Skeletal muscle tissue (tissue), 3 donors: ENCODE measurements at regions not wholly inside any gene's neighbourhood (a gene's known extent, or its start where the extent isn't known, plus 50 kb on each side); places are given as distances from the start of the nearest gene placed in this dataset.

ENCODE experiments used
- H3K27ac ChIP-seq: one replicate; pipeline ENCODE4 v1.7.0; 2013; ENCODE audit warnings: mild to moderate bottlenecking, low read depth, low read length, inconsistent platforms
- H3K27me3 ChIP-seq, 3 donors: one replicate each; pipeline ENCODE4 v1.7.0; 2013; ENCODE audit warnings: low read length in 3 of 3; ENCODE audit not compliant: control insufficient read depth in 3 of 3, insufficient read depth in 3 of 3
- H3K36me3 ChIP-seq, 3 donors: one replicate each; pipeline ENCODE4 v1.7.0; 2013; ENCODE audit warnings: low read length in 3 of 3; ENCODE audit not compliant: control insufficient read depth in 3 of 3, insufficient read depth in 3 of 3
- H3K4me1 ChIP-seq, 3 donors: one replicate each; pipeline ENCODE4 v1.7.0; 2013; ENCODE audit warnings: low read length in 3 of 3, mild to moderate bottlenecking in 3 of 3; ENCODE audit not compliant: control insufficient read depth in 3 of 3, insufficient read depth in 3 of 3
- H3K4me3 ChIP-seq, 3 donors: one replicate each; pipeline ENCODE4 v1.7.0; 2013; ENCODE audit warnings: low read length in 3 of 3
- H3K9ac ChIP-seq, 3 donors: one replicate each; pipeline ENCODE4 v1.7.0; 2013; ENCODE audit warnings: low read length in 3 of 3, mild to moderate bottlenecking in 3 of 3, moderate library complexity in 2 of 3, low read depth in 1 of 3
- H3K9me3 ChIP-seq, 3 donors: one replicate each; pipeline ENCODE4 v1.7.0; 2013; ENCODE audit warnings: low read length in 3 of 3; ENCODE audit not compliant: control insufficient read depth in 3 of 3
- donor health status: Osteomylitis.

DNA sequence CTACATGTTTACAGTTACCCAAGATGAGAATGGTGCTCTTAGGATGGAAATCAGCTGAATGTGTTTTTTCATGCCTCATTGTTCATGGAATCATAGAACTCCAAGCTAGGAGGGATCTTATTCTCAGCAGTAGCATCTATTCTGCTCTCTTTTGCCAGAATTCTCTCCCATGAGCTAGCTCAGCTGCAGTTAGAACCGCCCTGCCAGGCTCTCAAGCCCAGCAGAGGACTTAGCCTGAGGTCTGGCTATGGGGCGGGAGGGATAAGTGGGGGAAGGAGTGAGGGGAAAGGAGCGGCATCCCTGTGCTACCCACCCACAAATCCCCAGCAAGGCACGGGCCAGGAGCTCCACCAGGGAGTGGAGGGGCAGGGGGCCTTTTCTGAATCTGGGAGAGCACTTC, 120.7 kb upstream of the PLXNA4 start:
- Histone ChIP-seq H3K9me3 (no peaks in the 10 kb centered on the region), H3K27me3 (peaks cover 0 to 3% (median 0%) of the 10 kb centered on the region in 3 donors), H3K27ac (no peak overlapping the region), H3K36me3 (no peaks in the 10 kb centered on the region), H3K9ac (no peak overlapping the region), H3K4me1 (no peaks in the 10 kb centered on the region), H3K4me3 (no peak overlapping the region)

DNA sequence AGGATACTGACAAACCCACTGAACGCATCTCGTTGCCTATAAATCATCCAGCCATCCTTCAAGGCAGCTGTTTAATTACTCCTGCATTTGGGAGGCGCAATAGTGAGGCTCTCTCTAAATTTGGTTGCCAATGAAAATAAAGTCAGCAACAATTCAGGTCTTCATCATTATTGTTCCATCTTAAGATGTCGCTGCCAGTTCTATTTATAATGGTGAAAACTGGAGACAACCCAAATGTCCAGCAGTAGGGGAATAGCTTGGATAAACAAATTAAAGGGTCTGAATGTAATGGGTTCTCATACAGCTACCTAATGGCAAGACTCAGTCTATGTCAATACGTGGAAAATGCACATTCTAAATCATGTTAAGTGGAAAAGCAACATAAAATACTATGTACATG, 120.1 kb upstream of the PLXNA4 start:
- H3K9me3 ChIP-seq: no peaks in the 10 kb centered on the region
- no peaks in the 10 kb centered on the region for H3K4me1 ChIP-seq
- no peak overlapping the region for H3K4me3 ChIP-seq
- peaks cover 0 to 3% (median 0%) of the 10 kb centered on the region in 3 donors for H3K27me3 ChIP-seq
- H3K36me3 ChIP-seq: no peaks in the 10 kb centered on the region
- H3K27ac ChIP-seq: no peak overlapping the region
- H3K9ac ChIP-seq: no peak overlapping the region

DNA sequence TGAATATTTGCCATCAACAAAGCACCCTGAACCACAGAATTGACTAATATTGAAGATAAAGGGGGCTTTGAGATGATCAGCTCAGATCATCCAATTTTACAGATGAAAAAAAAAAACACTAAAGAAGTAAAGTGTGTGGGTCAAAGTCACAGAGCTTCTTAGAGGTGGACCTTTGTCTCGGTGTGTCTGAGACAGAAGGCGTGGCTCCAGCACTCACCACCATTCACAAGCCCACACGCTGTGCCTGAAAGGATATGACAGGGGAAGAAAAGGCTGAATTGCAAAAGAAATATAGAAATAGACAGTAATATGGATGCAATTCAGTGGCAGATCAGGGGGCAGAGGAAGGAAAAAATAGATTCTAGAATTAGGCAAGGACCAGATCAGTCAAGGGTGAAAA, 114.9 kb upstream of the PLXNA4 start:
- H3K9ac ChIP-seq: no peak overlapping the region
- no peak overlapping the region for H3K4me3 ChIP-seq
- no peaks in the 10 kb centered on the region for H3K4me1 ChIP-seq
- peaks cover 0 to 2% (median 0%) of the 10 kb centered on the region in 3 donors for H3K9me3 ChIP-seq
- no peaks in the 10 kb centered on the region for H3K36me3 ChIP-seq
- H3K27ac ChIP-seq: no peak overlapping the region
- peaks cover 0 to 3% (median 0%) of the 10 kb centered on the region in 3 donors for H3K27me3 ChIP-seq

DNA sequence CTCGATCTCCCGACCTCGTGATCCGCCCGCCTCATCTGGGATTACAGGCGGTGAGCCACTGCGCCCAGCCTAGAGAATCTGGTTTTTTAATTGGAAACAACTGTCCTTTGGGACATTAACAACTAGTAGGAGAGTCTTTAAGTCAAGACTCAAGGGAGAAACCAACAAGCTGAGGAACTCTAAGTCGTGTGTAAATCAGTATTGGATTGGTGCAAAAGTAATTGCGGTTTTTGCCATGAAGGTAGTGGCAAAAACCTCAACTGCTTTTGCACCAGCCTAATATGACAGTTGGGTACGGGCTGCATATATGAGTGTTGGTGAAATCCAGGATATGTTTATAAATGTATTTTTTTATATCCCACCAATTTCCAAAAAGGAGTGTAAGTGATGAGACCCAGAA, 113.9 kb upstream of the PLXNA4 start:
- Histone ChIP-seq H3K27me3 (peaks cover 0 to 3% (median 0%) of the 10 kb centered on the region in 3 donors), H3K36me3 (no peaks in the 10 kb centered on the region), H3K9me3 (peaks cover 0 to 3% (median 0%) of the 10 kb centered on the region in 3 donors), H3K27ac (no peak overlapping the region), H3K4me3 (no peak overlapping the region), H3K4me1 (no peaks in the 10 kb centered on the region), H3K9ac (no peak overlapping the region)

DNA sequence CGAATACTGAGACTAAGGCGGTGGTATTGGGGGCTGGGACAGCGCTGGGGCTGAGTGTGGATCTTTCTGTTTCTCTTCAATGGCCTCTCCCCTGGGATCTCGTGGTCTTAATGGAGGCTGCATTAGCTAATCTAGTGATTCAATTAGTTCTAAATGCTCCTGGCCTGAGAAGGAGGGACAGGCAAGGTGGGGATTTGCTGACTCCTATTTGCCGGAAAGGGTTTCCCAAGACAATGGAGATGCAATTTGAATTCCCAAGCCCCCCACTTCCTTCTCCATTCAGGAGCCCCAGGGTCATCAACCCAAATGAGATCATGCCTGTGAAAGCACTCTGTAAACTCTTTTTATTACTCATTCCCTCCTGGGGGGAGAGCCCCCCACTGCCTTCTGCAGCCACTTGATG, 111.7 kb upstream of the PLXNA4 start:
- no peaks in the 10 kb centered on the region for H3K36me3 ChIP-seq
- no peaks in the 10 kb centered on the region for H3K4me1 ChIP-seq
- peaks cover 0 to 2% (median 0%) of the 10 kb centered on the region in 3 donors for H3K27me3 ChIP-seq
- peaks cover 0 to 3% (median 0%) of the 10 kb centered on the region in 3 donors for H3K9me3 ChIP-seq
- no peak overlapping the region for H3K27ac ChIP-seq
- H3K9ac ChIP-seq: no peak overlapping the region
- no peak overlapping the region for H3K4me3 ChIP-seq

DNA sequence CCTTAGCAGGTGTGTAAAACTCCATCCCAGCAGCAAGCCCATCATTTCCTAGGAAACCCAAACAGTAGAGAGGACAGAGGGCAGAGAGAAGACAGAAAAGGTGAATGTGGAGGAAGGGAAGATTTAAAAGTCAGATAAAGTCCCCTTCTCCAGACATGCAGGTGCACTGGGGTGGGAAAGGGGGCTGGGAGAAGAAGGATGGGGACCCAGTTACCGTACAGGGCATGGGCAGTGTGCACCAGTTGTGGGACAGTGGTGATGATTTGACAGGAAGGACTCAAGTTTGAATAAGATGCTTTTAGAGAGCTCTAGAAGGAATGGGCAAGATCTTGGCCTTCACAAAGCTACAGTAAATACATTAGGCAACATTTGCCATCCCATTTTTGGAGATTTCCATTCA, 110.7 kb upstream of the PLXNA4 start:
- H3K27me3 ChIP-seq: peaks cover 0 to 2% (median 0%) of the 10 kb centered on the region in 3 donors
- no peak overlapping the region for H3K27ac ChIP-seq
- no peak overlapping the region for H3K9ac ChIP-seq
- H3K4me1 ChIP-seq: no peaks in the 10 kb centered on the region
- no peaks in the 10 kb centered on the region for H3K36me3 ChIP-seq
- peaks cover 0 to 3% (median 0%) of the 10 kb centered on the region in 3 donors for H3K9me3 ChIP-seq
- H3K4me3 ChIP-seq: no peak overlapping the region

DNA sequence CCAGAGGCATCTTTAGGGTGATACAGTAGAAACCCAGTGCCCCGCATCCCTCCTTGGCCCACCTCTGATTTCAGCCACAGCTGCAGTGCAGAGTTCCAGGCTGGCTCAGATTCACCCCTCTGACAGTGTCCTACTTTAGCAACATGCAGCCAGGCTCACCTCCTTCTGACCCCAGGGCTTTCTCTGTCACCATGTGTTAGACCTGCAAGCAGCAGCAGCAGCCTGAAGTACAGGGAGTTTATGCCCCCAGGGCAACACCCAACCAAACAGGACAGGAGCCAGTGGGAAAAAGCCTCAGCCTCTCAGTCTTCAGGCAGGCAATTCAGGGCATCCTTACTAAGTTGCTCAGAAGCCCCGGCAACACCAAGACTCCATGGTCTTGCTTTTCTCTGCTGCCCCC, 109.0 kb upstream of the PLXNA4 start:
- peaks cover 0 to 2% (median 0%) of the 10 kb centered on the region in 3 donors for H3K27me3 ChIP-seq
- no peak overlapping the region for H3K4me3 ChIP-seq

DNA sequence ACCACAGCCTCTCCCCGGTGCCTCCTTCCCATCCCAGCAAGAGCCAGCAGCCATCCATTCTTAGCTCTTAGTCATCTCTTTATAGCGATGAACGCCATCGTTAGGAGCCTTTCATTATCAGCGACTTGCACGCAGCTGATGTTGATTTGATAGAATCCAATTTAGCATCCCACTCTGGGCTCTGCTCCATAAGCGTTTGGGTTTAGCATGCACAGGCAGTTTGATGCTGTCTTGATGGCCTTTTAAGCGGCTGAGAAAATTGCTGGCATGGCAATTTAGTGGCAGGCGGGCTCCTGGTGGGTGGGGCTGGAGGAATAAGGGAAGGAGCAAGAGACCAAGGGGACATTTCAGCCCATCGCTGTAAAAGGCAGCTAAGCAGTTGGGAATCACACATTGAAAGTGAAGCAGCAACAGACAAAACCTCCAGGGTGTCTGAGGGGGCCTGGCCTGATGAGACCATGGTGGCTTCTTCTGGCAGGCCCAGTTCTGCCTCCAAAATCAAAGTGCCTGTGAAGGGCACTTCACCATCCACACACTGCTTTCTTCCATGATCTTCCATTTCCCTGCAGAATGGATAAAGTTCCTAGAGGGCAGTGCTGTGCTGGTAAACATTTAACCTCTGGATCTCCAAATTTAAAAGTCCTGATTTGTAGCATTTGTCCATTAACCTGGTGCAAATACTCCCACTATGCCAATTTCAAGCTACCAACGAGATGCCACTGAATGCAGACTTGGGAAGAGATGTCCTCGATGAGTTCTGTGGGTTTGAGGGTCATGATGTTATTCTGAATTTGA, 107.8 kb upstream of the PLXNA4 start:
- Histone ChIP-seq H3K27ac (no peak overlapping the region), H3K4me1 (no peaks in the 10 kb centered on the region)

More for the DNA sequence above, 109.0 kb upstream of the PLXNA4 start:
- no peaks in the 10 kb centered on the region for H3K36me3 ChIP-seq
- no peak overlapping the region for H3K9ac ChIP-seq
- no peaks in the 10 kb centered on the region for H3K4me1 ChIP-seq
- no peak overlapping the region for H3K27ac ChIP-seq
- H3K9me3 ChIP-seq: peaks cover 0 to 3% (median 0%) of the 10 kb centered on the region in 3 donors

DNA sequence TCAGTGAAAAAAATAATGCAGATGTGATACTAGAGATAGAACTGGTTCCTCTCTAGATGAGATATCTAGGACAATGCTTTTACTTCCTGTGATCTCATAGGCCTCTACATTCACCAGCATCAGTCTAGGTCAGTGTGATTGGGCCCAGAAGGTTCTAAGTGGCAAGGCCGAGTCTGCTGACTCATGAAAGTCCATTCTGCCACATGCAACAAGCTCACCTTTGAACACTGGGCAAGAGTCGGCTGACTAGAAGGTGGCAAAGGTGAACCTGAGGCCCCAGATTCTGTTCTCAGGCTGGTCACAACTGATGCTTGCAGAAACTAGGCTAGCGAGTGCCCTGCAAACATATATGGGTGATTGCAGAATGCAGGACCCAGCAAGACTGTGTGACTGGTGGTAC, 105.7 kb upstream of the PLXNA4 start:
- Histone ChIP-seq H3K36me3 (no peaks in the 10 kb centered on the region), H3K27ac (no peak overlapping the region), H3K4me1 (no peaks in the 10 kb centered on the region), H3K9me3 (peaks cover 0 to 2% (median 0%) of the 10 kb centered on the region in 3 donors), H3K9ac (no peak overlapping the region), H3K4me3 (no peak overlapping the region), H3K27me3 (peaks cover 0 to 2% (median under 1%) of the 10 kb centered on the region in 3 donors)

More for the DNA sequence above, 107.8 kb upstream of the PLXNA4 start:
- H3K36me3 ChIP-seq: no peaks in the 10 kb centered on the region
- H3K4me3 ChIP-seq: no peak overlapping the region
- H3K27me3 ChIP-seq: peaks cover 0 to 2% (median 0%) of the 10 kb centered on the region in 3 donors
- no peak overlapping the region for H3K9ac ChIP-seq
- H3K9me3 ChIP-seq: peaks cover 0 to 3% (median 0%) of the 10 kb centered on the region in 3 donors

DNA sequence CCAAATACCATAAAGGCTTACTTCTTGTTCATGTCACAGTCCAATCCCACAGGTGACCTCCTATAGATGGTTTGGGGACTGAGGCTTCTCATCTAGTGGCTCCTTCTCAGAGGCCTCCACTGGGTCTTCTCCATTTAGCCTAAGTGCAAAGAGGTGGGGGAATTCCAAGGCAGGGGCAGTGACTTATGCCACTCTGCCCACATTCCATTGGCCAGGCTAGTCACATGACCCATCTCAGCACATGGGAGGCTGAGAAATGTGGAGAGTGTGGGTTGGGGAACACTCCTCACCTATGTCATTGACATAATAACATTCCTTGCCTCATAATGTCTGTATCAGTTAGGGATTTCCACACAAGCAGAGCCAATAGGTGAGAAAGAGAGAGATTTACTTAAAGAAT, 104.3 kb upstream of the PLXNA4 start:
- H3K9me3 ChIP-seq: no peaks in the 10 kb centered on the region

More for the DNA sequence above, 104.3 kb upstream of the PLXNA4 start:
- Histone ChIP-seq H3K9ac (no peak overlapping the region), H3K4me1 (no peaks in the 10 kb centered on the region), H3K36me3 (no peaks in the 10 kb centered on the region), H3K27me3 (peaks cover 0 to 3% (median 2%) of the 10 kb centered on the region in 3 donors), H3K4me3 (no peak overlapping the region), H3K27ac (no peak overlapping the region)
